Lower leg skin (tissue), 3 donors: ENCODE measurements at regions not wholly inside any gene's neighbourhood (a gene's known extent, or its start where the extent isn't known, plus 50 kb on each side); places are given as distances from the start of the nearest gene placed in this dataset.

ENCODE experiments used
- POLR2A ChIP-seq, 2 donors: fragments of 450-650 bp; IDR thresholded peaks; one replicate each; pipeline ENCODE4 v1.6.1; 2016 to 2017; ENCODE audit warnings: antibody characterized with exemption in 2 of 2, mild to moderate bottlenecking in 1 of 2, moderate library complexity in 1 of 2
- TF ChIP-seq, protein P1 (sequence below), 3 donors: fragments of 450-650 bp; IDR thresholded peaks; one replicate each; pipeline ENCODE4 v1.5.1; 2016; ENCODE audit warnings: antibody characterized with exemption in 3 of 3, mild to moderate bottlenecking in 3 of 3, moderate library complexity in 2 of 3

DNA sequence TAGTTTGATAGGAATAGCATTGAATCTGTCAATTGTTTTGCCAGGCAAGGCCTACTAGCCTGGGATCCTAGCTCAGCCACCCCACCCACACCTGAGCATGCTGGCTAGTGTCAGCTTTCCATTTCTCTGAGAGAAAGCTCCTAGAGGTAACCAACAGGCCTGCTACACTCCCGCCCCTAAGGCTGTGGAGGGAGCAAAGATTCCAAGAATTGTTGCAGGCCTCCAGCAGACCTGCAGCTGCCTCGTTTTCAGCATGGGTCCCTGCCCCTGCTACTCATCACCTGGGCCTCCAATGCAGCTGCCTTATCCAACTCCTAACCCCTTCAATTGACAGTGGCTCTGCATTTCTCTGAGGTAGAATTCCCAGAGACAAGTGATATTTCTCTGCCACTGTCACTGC is 852.4 kb upstream of the MDGA2 start:
- TF ChIP-seq, protein P1, sequence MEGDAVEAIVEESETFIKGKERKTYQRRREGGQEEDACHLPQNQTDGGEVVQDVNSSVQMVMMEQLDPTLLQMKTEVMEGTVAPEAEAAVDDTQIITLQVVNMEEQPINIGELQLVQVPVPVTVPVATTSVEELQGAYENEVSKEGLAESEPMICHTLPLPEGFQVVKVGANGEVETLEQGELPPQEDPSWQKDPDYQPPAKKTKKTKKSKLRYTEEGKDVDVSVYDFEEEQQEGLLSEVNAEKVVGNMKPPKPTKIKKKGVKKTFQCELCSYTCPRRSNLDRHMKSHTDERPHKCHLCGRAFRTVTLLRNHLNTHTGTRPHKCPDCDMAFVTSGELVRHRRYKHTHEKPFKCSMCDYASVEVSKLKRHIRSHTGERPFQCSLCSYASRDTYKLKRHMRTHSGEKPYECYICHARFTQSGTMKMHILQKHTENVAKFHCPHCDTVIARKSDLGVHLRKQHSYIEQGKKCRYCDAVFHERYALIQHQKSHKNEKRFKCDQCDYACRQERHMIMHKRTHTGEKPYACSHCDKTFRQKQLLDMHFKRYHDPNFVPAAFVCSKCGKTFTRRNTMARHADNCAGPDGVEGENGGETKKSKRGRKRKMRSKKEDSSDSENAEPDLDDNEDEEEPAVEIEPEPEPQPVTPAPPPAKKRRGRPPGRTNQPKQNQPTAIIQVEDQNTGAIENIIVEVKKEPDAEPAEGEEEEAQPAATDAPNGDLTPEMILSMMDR (IDR thresholded peaks at IDR 0.05): no peak
- TF ChIP-seq POLR2A (IDR thresholded peaks at IDR 0.05): no peak
